K562 (cell line): ENCODE measurements at regions not wholly inside any gene's neighbourhood (a gene's known extent, or its start where the extent isn't known, plus 50 kb on each side); places are given as distances from the start of the nearest gene placed in this dataset.

Source experiments
- ATAC-seq: fragments of 200-7000 bp; cut with Tn5 transposase; 3 replicates; pipeline ENCODE4 v1.9.1; 2020; ENCODE audit warnings: moderate library complexity
- BruUV-seq: library from RNA; stranded (reverse); fragments of 400-500 nt; replicated peaks from 2 replicates; lab custom pipeline; 2021; lab: Mats Ljungman, UMichigan
- CTCF ChIA-PET: fragments of 300-600 bp; formaldehyde crosslinking; extraction: SDS; loops from one replicate; lab custom pipeline; 2021; ENCODE audit warnings: low intra/inter-chr PET ratio; lab: Yijun Ruan, JAX
- POLR2A ChIA-PET: fragments of 300-600, 350-650 bp; sonication (Branson Sonifier 250); formaldehyde crosslinking; extraction: SDS; loops from one replicate; lab custom pipeline; 2021; ENCODE audit warnings: antibody characterized with exemption, inconsistent platforms; lab: Yijun Ruan, JAX
- DNase-seq, 4 experiments: peaks; one replicate each; pipeline versions ENCODE4 v3.0.0 to v3.0.0-alpha.2; 2011 to 2018; ENCODE audit warnings: low spot score in 3 of 4, mixed read lengths in 3 of 4; ENCODE audit errors: extremely low read depth in 1 of 4
- FAIRE-seq: peaks from 2 replicates; lab custom pipeline; 2011; peaks lifted over from hg19 to GRCh38; lab: Jason Lieb, UNC
- H2AFZ ChIP-seq: 2 replicates; pipeline ENCODE4 v1.6.0; 2011; ENCODE audit warnings: low read depth, low read length, control low read depth, inconsistent platforms
- H3K27ac ChIP-seq: fragments of 200-600 bp; 3 replicates; pipeline ENCODE4 v1.8.0; 2011; ENCODE audit warnings: low read depth, mild to moderate bottlenecking, control low read depth, inconsistent platforms, low read length, moderate library complexity, mixed read lengths; ENCODE audit errors: extremely low read depth
- H3K27me3 ChIP-seq, 2 experiments: fragments of 300-600 bp in 1 of 2; 2 replicates in 1 of 2; 3 replicates in 1 of 2; pipeline versions ENCODE4 v1.6.0 to v1.8.0; 2011; ENCODE audit warnings: inconsistent platforms in 2 of 2, low read length in 2 of 2, mild to moderate bottlenecking in 1 of 2, mixed read lengths in 1 of 2, moderate library complexity in 1 of 2; ENCODE audit not compliant: control insufficient read depth in 2 of 2, insufficient read depth in 2 of 2
- H3K36me3 ChIP-seq: fragments of 300-600 bp; 3 replicates; pipeline ENCODE4 v1.8.0; 2011; ENCODE audit warnings: mild to moderate bottlenecking, low read length, inconsistent platforms; ENCODE audit not compliant: control insufficient read depth, insufficient read depth
- H3K4me1 ChIP-seq, 2 experiments: fragments of 200-600 bp in 1 of 2; replicated peaks in 1 of 2; 2 replicates in 1 of 2; 3 replicates in 1 of 2; pipeline versions ENCODE4 v1.5.1 to v1.8.0; 2011; ENCODE audit warnings: inconsistent platforms in 2 of 2, low read length in 2 of 2, mild to moderate bottlenecking in 1 of 2, mixed read lengths in 1 of 2, moderate library complexity in 1 of 2; ENCODE audit not compliant: control insufficient read depth in 2 of 2, insufficient read depth in 2 of 2
- H3K4me2 ChIP-seq: 2 replicates; pipeline ENCODE4 v1.6.1; 2011; ENCODE audit warnings: low read length, control low read depth, inconsistent platforms, mixed read lengths; ENCODE audit not compliant: insufficient read depth
- H3K4me3 ChIP-seq: fragments of 200-600 bp; sonication (generic), shearing (Covaris generic); 2 replicates; pipeline ENCODE4 v1.5.1; 2016; ENCODE audit warnings: control low read depth, inconsistent platforms
- H3K79me2 ChIP-seq: fragments of 200-600 bp; 3 replicates; pipeline ENCODE4 v1.8.0; 2011; ENCODE audit warnings: low read length, inconsistent platforms; ENCODE audit not compliant: control insufficient read depth, insufficient read depth
- H3K9ac ChIP-seq, 2 experiments: 2 replicates each; pipeline versions ENCODE4 v1.6.0 to v1.6.1; 2011; ENCODE audit warnings: low read depth in 2 of 2, low read length in 2 of 2, control low read depth in 1 of 2, inconsistent platforms in 1 of 2, mild to moderate bottlenecking in 1 of 2, mixed read lengths in 1 of 2; ENCODE audit not compliant: insufficient read depth in 1 of 2
- H3K9me1 ChIP-seq: one replicate; pipeline ENCODE4 v1.6.0; 2011; ENCODE audit warnings: inconsistent platforms, mild to moderate bottlenecking, low read length, moderate library complexity; ENCODE audit not compliant: control insufficient read depth, insufficient read depth
- H3K9me3 ChIP-seq: replicated peaks from 2 replicates; pipeline ENCODE4 v1.5.1; 2011; ENCODE audit warnings: low read depth, low read length, inconsistent platforms; ENCODE audit not compliant: control insufficient read depth, insufficient read depth
- H4K20me1 ChIP-seq: replicated peaks from 2 replicates; pipeline ENCODE4 v1.6.1; 2011; ENCODE audit warnings: low read length, inconsistent platforms, mixed read lengths; ENCODE audit not compliant: control insufficient read depth, insufficient read depth
- GABPB1 ChIP-seq: sonication (generic); formaldehyde crosslinking; IDR thresholded peaks from 2 replicates; pipeline ENCODE4 v1.8.0; 2022; ENCODE audit warnings: mild to moderate bottlenecking, missing genetic modification reagents
- HDAC2 ChIP-seq: fragments of 450-650 bp; IDR thresholded peaks from 2 replicates; pipeline ENCODE4 v1.6.1; 2016; ENCODE audit warnings: mild to moderate bottlenecking
- MYC ChIP-seq, 2 experiments: fragments of 250-450 bp in 1 of 2; sonication (Bioruptor Pico) in 1 of 2; IDR thresholded peaks; 2 replicates each; pipeline versions ENCODE4 v1.5.1 to v1.6.1; 2012 to 2021; ENCODE audit warnings: low read depth in 2 of 2, borderline replicate concordance in 1 of 2, improper control_type of control experiment in 1 of 2, low read length in 1 of 2, mild to moderate bottlenecking in 1 of 2, moderate library complexity in 1 of 2
- NFXL1 ChIP-seq: fragments of 450-650 bp; formaldehyde crosslinking; IDR thresholded peaks from 2 replicates; pipeline ENCODE4 v1.4.0; 2021; ENCODE audit warnings: mild to moderate bottlenecking
- STAG1 ChIP-seq: sonication (generic); formaldehyde crosslinking; IDR thresholded peaks from 2 replicates; pipeline ENCODE4 v1.5.0; 2020; ENCODE audit warnings: missing genetic modification reagents, borderline replicate concordance
- TCF3 ChIP-seq: sonication (generic); formaldehyde crosslinking; IDR thresholded peaks from 2 replicates; pipeline ENCODE4 v1.4.0; 2020; ENCODE audit warnings: mild to moderate bottlenecking, missing genetic modification reagents
- TOE1 ChIP-seq, 2 experiments: fragments of 450-650 bp in 1 of 2; sonication (generic) in 1 of 2; formaldehyde crosslinking in 1 of 2; IDR thresholded peaks; 2 replicates each; pipeline versions ENCODE4 v1.7.1 to v1.8.0; 2016 to 2022; ENCODE audit warnings: borderline replicate concordance in 2 of 2, mild to moderate bottlenecking in 2 of 2, antibody characterized with exemption in 1 of 2, inconsistent platforms in 1 of 2, low read depth in 1 of 2, missing genetic modification reagents in 1 of 2, moderate library complexity in 1 of 2
- WGBS: fragments of 100-300 bp; shearing (Covaris generic); methylation state at CpG from one replicate; pipeline ENCODE4 v1.1.6; 2016; ENCODE audit warnings: low coverage, mixed read lengths; ENCODE audit not compliant: insufficient coverage; ENCODE audit errors: missing lambda C conversion rate; 5-methylcytosine and 5-hydroxymethylcytosine counted together
- in situ Hi-C: fragments of 300-500 bp; cut with MboI; formaldehyde crosslinking; loops from 4 replicates; pipeline ENCODE4 v1.15.0; 2018; ENCODE audit warnings: inconsistent platforms, mixed read lengths
- intact Hi-C: fragments of 100-400 bp; cut with micrococcal nuclease; formaldehyde crosslinking; loops from 2 replicates; pipeline ENCODE4 v1.14.2; 2022
- TF ChIP-seq, protein P1 (sequence below): fragments of 450-650 bp; formaldehyde crosslinking; IDR thresholded peaks from 2 replicates; pipeline ENCODE4 v1.4.0; 2020; ENCODE audit warnings: mild to moderate bottlenecking, mixed read lengths
- TF ChIP-seq, protein P2 (sequence below): sonication (generic); formaldehyde crosslinking; IDR thresholded peaks from 2 replicates; pipeline ENCODE4 v1.8.0; 2022; ENCODE audit warnings: missing genetic modification reagents, mild to moderate bottlenecking, moderate library complexity, borderline replicate concordance
- TF ChIP-seq, protein P3 (sequence below), 2 experiments: IDR thresholded peaks; 2 replicates each; pipeline ENCODE4 v1.6.1; 2012; ENCODE audit warnings: improper control_type of control experiment in 2 of 2, low read depth in 2 of 2, low read length in 2 of 2, borderline replicate concordance in 1 of 2

DNA sequence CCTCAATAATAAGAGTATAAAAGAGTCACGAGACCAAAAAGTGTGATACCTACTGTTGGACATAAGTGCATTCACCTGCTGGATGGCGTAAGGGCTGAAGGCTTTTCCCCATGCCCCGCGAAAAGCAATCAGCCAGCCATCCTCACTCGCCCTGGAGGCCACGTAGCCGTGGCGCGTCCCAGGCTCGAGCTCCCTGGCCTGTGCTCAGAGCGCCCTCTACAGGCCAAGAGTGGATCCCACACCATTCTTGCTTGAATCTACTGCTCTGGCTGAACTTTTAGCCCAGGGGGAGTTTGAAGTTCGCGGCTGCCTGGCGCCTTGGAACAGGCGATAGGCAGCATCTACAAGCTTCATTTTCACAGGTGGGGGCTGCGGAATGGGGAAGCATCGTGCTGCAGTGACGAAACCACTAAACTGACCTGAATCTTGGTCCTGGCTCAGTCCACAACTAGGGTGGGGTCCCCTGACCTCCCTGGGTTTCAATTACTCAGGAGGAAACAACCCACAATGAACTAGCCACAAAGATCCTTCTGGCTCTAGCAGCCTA lies 70.3 kb upstream of the SERBP1 start:
- Histone ChIP-seq H3K27ac (no peak overlapping the region), H3K4me2 (peak overlapping the region; percentile 57), H3K79me2 (no peaks in the 10 kb centered on the region), H3K27me3 (no peaks in the 10 kb centered on the region), H3K9me1 (no peaks in the 10 kb centered on the region), H3K4me3 (no peak overlapping the region), H3K9me3 (no peaks in the 10 kb centered on the region), H3K4me1 (peaks cover 0 to 5% of the 10 kb centered on the region in 2 experiments; a peak in 3 of 5 replicates), H2AFZ (peak overlapping the region; percentile 66), H3K9ac (peak overlapping the region; percentile 5 to 65; a peak in 2 of 4 replicates), H3K36me3 (no peaks in the 10 kb centered on the region), H4K20me1 (no peaks in the 10 kb centered on the region)
- CTCF ChIA-PET = interaction anchor here (0.6 to 2.5 kb wide), 5 partner anchors 133 to 504 kb away, joined by 3 to 25 read pairs (median 5); no protein-coding TSS in a partner anchor
- in situ Hi-C loops (loop anchor here (5.0 to 10.0 kb wide), 3 partner anchors 153 to 738 kb away; no protein-coding TSS in a partner anchor), intact Hi-C loops (loop anchor here (1.0 to 5.0 kb wide), 6 partner anchors 73 to 733 kb away; no protein-coding TSS in a partner anchor)
- ATAC-seq = peak; percentile 99
- WGBS = under 1% methylated on average over 18 of the region's 18 CpGs
- no TSS peak for BruUV-seq
- peak; percentile 89 to 95 (median 90) for DNase-seq
- POLR2A ChIA-PET = interaction anchor here (0.6 to 2.5 kb wide), 9 partner anchors 9 to 284 kb away, joined by 3 to 9 read pairs (median 4); partner anchors contain the start of gene SERBP1
- FAIRE-seq = peak; percentile 98
- peak; percentile 70 for TF ChIP-seq GABPB1 (CRISPR knock-in tag)
- TF ChIP-seq, protein P1, sequence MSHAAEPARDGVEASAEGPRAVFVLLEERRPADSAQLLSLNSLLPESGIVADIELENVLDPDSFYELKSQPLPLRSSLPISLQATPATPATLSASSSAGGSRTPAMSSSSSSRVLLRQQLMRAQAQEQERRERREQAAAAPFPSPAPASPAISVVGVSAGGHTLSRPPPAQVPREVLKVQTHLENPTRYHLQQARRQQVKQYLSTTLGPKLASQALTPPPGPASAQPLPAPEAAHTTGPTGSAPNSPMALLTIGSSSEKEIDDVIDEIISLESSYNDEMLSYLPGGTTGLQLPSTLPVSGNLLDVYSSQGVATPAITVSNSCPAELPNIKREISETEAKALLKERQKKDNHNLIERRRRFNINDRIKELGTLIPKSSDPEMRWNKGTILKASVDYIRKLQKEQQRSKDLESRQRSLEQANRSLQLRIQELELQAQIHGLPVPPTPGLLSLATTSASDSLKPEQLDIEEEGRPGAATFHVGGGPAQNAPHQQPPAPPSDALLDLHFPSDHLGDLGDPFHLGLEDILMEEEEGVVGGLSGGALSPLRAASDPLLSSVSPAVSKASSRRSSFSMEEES = peak; percentile 75
- TF ChIP-seq, protein P2, sequence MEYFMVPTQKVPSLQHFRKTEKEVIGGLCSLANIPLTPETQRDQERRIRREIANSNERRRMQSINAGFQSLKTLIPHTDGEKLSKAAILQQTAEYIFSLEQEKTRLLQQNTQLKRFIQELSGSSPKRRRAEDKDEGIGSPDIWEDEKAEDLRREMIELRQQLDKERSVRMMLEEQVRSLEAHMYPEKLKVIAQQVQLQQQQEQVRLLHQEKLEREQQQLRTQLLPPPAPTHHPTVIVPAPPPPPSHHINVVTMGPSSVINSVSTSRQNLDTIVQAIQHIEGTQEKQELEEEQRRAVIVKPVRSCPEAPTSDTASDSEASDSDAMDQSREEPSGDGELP (CRISPR knock-in tag) = peak; percentile 53; the same call in 1 of the 2 replicates
- TF ChIP-seq TOE1 (IDR thresholded peaks at IDR 0.05; ENCODE audit: borderline replicate concordance) = peak; percentile 29; the same call in 1 of the 2 replicates
- no peak for TF ChIP-seq TOE1 (CRISPR knock-in tag; IDR thresholded peaks at IDR 0.05; ENCODE audit: borderline replicate concordance, low read depth)
- peak; percentile 97 for TF ChIP-seq STAG1 (CRISPR knock-in tag)
- peak; percentile 14; the same call in 1 of the 2 replicates for TF ChIP-seq TCF3 (CRISPR knock-in tag)
- TF ChIP-seq HDAC2 = no peak
- TF ChIP-seq, protein P3, sequence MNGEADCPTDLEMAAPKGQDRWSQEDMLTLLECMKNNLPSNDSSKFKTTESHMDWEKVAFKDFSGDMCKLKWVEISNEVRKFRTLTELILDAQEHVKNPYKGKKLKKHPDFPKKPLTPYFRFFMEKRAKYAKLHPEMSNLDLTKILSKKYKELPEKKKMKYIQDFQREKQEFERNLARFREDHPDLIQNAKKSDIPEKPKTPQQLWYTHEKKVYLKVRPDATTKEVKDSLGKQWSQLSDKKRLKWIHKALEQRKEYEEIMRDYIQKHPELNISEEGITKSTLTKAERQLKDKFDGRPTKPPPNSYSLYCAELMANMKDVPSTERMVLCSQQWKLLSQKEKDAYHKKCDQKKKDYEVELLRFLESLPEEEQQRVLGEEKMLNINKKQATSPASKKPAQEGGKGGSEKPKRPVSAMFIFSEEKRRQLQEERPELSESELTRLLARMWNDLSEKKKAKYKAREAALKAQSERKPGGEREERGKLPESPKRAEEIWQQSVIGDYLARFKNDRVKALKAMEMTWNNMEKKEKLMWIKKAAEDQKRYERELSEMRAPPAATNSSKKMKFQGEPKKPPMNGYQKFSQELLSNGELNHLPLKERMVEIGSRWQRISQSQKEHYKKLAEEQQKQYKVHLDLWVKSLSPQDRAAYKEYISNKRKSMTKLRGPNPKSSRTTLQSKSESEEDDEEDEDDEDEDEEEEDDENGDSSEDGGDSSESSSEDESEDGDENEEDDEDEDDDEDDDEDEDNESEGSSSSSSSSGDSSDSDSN (IDR thresholded peaks at IDR 0.05; ENCODE audit: borderline replicate concordance in 1 of 2, low read depth in 2 of 2, low read length in 2 of 2) = 0 out of 4 replicates have a peak, but pooled peaks have one; percentile 48 to 70
- TF ChIP-seq NFXL1 (CRISPR knock-in tag) = no peak
- peak; percentile 72 for TF ChIP-seq MYC (IDR thresholded peaks at IDR 0.05; ENCODE audit: low read depth, low read length)
- TF ChIP-seq MYC (CRISPR knock-in tag; IDR thresholded peaks at IDR 0.05; ENCODE audit: borderline replicate concordance, low read depth) = no peak
